ENCODE measurements at regions not wholly inside any gene's neighbourhood (a gene's known extent, or its start where the extent isn't known, plus 50 kb on each side); places are given as distances from the start of the nearest gene placed in this dataset.
A peak's percentile ranks its signal among the peaks of the same experiment; 100 is the strongest.
"Not testable (repeated sequence)": the region's sequence is repeated elsewhere in the genome, so short reads cannot be mapped to it uniquely, and the experiment has no call there.

- H3K27ac Mint-ChIP-seq, result no peak overlapping the region
- ATAC-seq (no peak), DNase-seq (ENCODE audit: low spot score in 2 of 2) (no peak)
- no peaks in the 10 kb centered on the region for H3K36me3 Mint-ChIP-seq
- H3K9me3 Mint-ChIP-seq, result no peaks in the 10 kb centered on the region
These were observed 160.1 kb upstream of the ATP10A start for GRCh38 chr15:26023231-26023630.

DNA sequence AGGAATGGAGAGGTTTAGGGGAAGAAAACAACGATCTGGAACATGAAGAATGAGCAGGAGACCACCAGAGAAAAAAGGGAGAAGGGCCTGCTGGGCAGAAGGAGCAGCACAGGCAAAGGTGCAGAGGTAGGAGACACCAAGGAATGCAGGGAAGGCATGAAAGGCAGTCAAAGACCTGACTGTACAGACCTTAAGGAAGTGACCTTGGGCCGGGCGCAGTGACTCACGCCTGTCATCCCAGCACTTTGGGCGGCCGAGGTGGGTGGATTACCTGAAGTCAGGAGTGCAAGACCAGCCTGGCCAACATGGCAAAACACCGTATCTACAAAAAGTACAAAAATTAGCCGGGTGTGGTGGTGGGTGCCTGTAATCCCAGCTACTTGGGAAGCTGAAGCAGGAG, 157.7 kb upstream of the ATP10A start:
- Mint-ChIP-seq H3K36me3 (no peaks in the 10 kb centered on the region), H3K9me3 (no peaks in the 10 kb centered on the region), H3K27ac (no peak overlapping the region)
- DNase-seq (ENCODE audit: low spot score in 2 of 2) (no peak), ATAC-seq (no peak)

GRCh38 chr15:26017665-26018064, 154.5 kb upstream of the ATP10A start:
- DNase-seq (ENCODE audit: low spot score in 2 of 2) (no peak), ATAC-seq (no peak)
- Mint-ChIP-seq H3K9me3 (no peaks in the 10 kb centered on the region), H3K27ac (no peak overlapping the region), H3K36me3 (no peaks in the 10 kb centered on the region)

- DNase-seq (ENCODE audit: low spot score in 2 of 2), result no peak
- no peak for ATAC-seq
- H3K9me3 Mint-ChIP-seq, result no peaks in the 10 kb centered on the region
- H3K36me3 Mint-ChIP-seq, result no peaks in the 10 kb centered on the region
- H3K27ac Mint-ChIP-seq, result no peak overlapping the region
These were observed 152.5 kb upstream of the ATP10A start for GRCh38 chr15:26015516-26016075.

- Mint-ChIP-seq H3K36me3 (no peaks in the 10 kb centered on the region), H3K27ac (no peak overlapping the region), H3K9me3 (no peaks in the 10 kb centered on the region)
- DNase-seq (ENCODE audit: low spot score in 2 of 2), result no peak
- ATAC-seq, result no peak
These were observed 150.9 kb upstream of the ATP10A start for GRCh38 chr15:26013981-26014380.

- ATAC-seq, result no peak
- H3K9me3 Mint-ChIP-seq, result no peaks in the 10 kb centered on the region
- no peak for DNase-seq (ENCODE audit: low spot score in 2 of 2)
- H3K27ac Mint-ChIP-seq, result no peak overlapping the region
- H3K36me3 Mint-ChIP-seq, result no peaks in the 10 kb centered on the region
These were observed 148.8 kb upstream of the ATP10A start for GRCh38 chr15:26011916-26012315.

- no peaks in the 10 kb centered on the region for H3K36me3 Mint-ChIP-seq
- no peak overlapping the region for H3K27ac Mint-ChIP-seq
- ATAC-seq (no peak), DNase-seq (ENCODE audit: low spot score in 2 of 2) (no peak)
- no peaks in the 10 kb centered on the region for H3K9me3 Mint-ChIP-seq
These were observed 144.0 kb upstream of the ATP10A start for GRCh38 chr15:26007151-26007550.

DNA sequence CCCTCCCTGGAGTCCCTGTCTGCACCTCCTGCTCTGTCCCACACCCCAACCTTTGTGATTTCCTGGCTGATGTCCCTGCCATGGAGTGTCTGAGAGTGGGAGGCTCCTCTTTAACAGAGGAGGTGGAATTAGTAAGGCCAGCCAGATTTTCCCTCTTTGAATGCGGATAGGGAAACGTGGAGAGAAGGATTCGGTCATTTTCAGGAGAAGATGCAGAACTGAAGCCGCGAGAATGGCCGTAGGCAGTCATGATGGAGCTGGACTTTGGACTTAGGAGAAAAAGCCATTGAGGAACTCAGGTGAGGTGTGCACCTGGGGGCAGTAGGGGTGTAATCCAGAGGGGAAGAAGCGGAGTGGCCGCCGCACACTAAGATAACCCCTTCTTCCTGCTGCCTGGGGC, 138.1 kb upstream of the ATP10A start:
- ATAC-seq (no peak), DNase-seq (ENCODE audit: low spot score in 2 of 2) (no peak)
- no peak overlapping the region for H3K27ac Mint-ChIP-seq
- peaks cover 3 to 4% of the 10 kb centered on the region in 2 donors for H3K9me3 Mint-ChIP-seq
- no peaks in the 10 kb centered on the region for H3K36me3 Mint-ChIP-seq

GRCh38 chr15:25993506-25993905, 130.4 kb upstream of the ATP10A start:
- peaks cover 3 to 4% of the 10 kb centered on the region in 2 donors for H3K9me3 Mint-ChIP-seq
- no peaks in the 10 kb centered on the region for H3K36me3 Mint-ChIP-seq
- no peak for ATAC-seq

GRCh38 chr15:25990220-25990619, 127.1 kb upstream of the ATP10A start:
- H3K36me3 Mint-ChIP-seq, result no peaks in the 10 kb centered on the region
- no peak overlapping the region for H3K27ac Mint-ChIP-seq
- ATAC-seq (no peak), DNase-seq (ENCODE audit: low spot score in 2 of 2) (no peak)
- H3K9me3 Mint-ChIP-seq, result no peaks in the 10 kb centered on the region

More at GRCh38 chr15:25993506-25993905, 130.4 kb upstream of the ATP10A start:
- no peak overlapping the region for H3K27ac Mint-ChIP-seq
- no peak for DNase-seq (ENCODE audit: low spot score in 2 of 2)

DNA sequence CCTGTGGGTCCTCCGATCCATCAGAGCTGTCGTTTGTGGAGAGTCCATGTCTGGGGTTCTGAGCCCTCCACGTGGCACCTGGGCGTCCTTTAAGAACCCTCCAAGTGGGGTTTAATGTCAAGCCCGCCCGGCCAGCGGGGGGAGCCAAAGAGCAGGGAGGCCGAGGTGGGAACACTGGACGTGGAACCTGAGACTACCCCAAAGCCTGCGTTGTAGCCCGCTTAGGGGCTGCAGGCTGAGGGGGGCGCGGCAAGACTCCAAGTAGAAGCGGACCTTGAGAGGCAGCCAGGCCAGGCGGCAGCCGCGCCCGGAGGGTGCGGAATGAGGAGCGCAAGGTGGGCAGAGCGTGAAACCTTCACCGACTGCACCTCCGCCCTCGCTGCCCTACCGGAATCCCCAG, 126.2 kb upstream of the ATP10A start:
- Mint-ChIP-seq H3K27ac (no peak overlapping the region), H3K36me3 (no peaks in the 10 kb centered on the region), H3K9me3 (no peaks in the 10 kb centered on the region)
- no peak for ATAC-seq
- DNase-seq (ENCODE audit: low spot score in 2 of 2), result peak in 1 of 2 donors; percentile 48

GRCh38 chr15:25988716-25989115, 125.6 kb upstream of the ATP10A start:
- not testable (repeated sequence) for H3K9me3 Mint-ChIP-seq; ATAC-seq; DNase-seq (ENCODE audit: low spot score in 2 of 2); H3K27ac Mint-ChIP-seq; H3K36me3 Mint-ChIP-seq

GRCh38 chr15:25987638-25988037, 124.5 kb upstream of the ATP10A start:
- Mint-ChIP-seq H3K27ac (no peak overlapping the region), H3K36me3 (no peaks in the 10 kb centered on the region), H3K9me3 (no peaks in the 10 kb centered on the region)
- ATAC-seq (no peak), DNase-seq (ENCODE audit: low spot score in 2 of 2) (no peak)

DNA sequence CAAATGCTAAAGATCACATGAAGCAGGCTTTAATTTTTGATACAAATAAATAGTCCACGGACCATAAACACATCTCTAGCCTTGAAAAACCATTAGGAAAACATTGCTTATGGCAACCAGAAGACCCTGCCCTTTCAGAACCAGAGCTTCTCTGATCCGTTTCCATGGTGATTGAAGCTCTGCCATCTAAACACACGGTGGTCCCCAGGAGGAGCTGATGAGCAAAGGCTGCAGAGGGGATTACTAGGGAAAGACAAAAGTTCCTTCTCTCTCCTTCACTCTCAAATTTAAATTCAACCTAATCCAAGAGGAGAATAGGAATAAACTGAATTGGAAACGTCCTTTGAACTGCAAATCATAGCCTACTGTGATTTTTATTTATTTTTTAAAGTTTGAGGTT, 122.0 kb upstream of the ATP10A start:
- H3K9me3 Mint-ChIP-seq, result no peaks in the 10 kb centered on the region
- no peak overlapping the region for H3K27ac Mint-ChIP-seq
- DNase-seq (ENCODE audit: low spot score in 2 of 2), result no peak
- ATAC-seq, result no peak
- no peaks in the 10 kb centered on the region for H3K36me3 Mint-ChIP-seq

- no peaks in the 10 kb centered on the region for H3K9me3 Mint-ChIP-seq
- H3K36me3 Mint-ChIP-seq, result no peaks in the 10 kb centered on the region
- no peak overlapping the region for H3K27ac Mint-ChIP-seq
- ATAC-seq, result no peak
- DNase-seq (ENCODE audit: low spot score in 2 of 2), result no peak
These were observed 119.6 kb upstream of the ATP10A start for GRCh38 chr15:25982736-25983135.

DNA sequence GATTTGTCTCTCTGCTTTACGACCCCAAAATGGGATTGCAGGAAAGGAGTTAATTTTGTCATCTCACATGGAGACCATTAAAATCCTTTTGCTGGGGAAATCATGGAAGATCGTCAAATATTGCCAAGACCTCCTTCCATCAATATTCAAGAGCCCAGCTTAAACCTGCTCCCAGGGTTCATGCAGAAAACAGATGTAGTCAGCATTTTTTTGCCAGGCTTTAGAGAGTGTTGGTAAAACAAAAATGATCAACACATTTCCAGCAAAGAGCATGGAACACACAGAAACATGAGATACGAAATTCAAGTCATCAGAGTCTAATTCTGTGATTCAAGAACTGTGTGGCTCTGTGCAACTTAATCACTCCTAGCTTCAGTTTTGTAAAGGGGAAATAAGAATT, 118.0 kb upstream of the ATP10A start:
- no peaks in the 10 kb centered on the region for H3K9me3 Mint-ChIP-seq
- no peaks in the 10 kb centered on the region for H3K36me3 Mint-ChIP-seq
- no peak overlapping the region for H3K27ac Mint-ChIP-seq
- no peak for DNase-seq (ENCODE audit: low spot score in 2 of 2)
- no peak for ATAC-seq

DNA sequence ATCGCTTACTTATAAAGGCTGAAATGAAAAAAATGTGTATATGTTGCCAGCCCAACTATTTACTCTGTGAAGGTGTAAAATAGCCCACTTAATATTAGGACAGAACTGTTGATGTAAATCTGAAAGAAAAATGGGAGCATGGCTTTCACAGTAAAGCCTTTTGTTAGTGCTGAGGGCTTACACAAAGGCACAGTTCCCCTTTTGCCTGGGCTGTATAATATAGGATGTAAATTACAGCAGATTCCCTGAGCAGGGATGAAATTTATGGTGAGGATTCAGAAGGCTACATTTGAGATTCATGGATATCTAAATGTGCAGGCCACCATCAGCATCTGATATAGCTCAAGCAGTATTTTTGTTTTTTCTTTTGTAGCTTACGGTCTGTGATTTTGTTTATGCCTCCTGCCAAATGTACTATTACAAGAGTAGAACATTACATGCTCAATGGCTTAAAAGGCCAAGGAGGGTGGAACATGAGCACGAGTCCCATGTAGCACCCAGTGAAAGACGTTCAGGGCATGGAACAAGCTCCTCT, 109.1 kb upstream of the ATP10A start:
- Mint-ChIP-seq H3K27ac (no peak overlapping the region), H3K36me3 (no peaks in the 10 kb centered on the region), H3K9me3 (peaks cover 0 to 4% of the 10 kb centered on the region in 2 donors)
- ATAC-seq, result no peak
- DNase-seq (ENCODE audit: low spot score in 2 of 2), result no peak

- DNase-seq (ENCODE audit: low spot score in 2 of 2), result no peak
- no peak overlapping the region for H3K27ac Mint-ChIP-seq
- ATAC-seq, result no peak
- no peaks in the 10 kb centered on the region for H3K36me3 Mint-ChIP-seq
- H3K9me3 Mint-ChIP-seq, result peaks cover 0 to 4% of the 10 kb centered on the region in 2 donors
These were observed 107.9 kb upstream of the ATP10A start for GRCh38 chr15:25971053-25971452.

DNA sequence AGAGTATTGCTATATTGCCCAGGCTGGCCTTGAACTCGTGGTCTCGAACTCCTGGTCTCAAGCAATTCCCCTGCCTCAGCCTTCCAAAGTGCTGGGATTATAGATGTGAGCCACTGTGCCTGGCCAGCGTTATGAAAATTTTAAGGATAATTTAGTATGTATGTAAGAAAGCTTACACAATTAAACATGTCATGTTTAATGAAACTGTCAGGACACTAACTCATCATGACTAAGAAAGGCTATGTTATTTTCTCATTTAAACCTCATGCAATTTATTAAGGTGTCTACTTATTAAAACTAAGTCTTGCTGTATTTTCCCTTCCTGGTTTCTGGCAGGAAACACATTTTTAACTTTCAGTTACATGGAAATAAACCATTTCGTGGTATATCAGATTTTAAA, 106.8 kb upstream of the ATP10A start:
- no peaks in the 10 kb centered on the region for H3K36me3 Mint-ChIP-seq
- DNase-seq (ENCODE audit: low spot score in 2 of 2) (no peak), ATAC-seq (no peak)
- H3K27ac Mint-ChIP-seq, result no peak overlapping the region
- peaks cover 0 to 3% of the 10 kb centered on the region in 2 donors for H3K9me3 Mint-ChIP-seq

All from activated naive CD4-positive, alpha-beta T cell treated with anti-CD3 and anti-CD28 coated beads, Interleukin-2, amount 50 U/mL, for 72 hours (primary cell).